ENCODE measurements at regions not wholly inside any gene's neighbourhood (a gene's known extent, or its start where the extent isn't known, plus 50 kb on each side); places are given as distances from the start of the nearest gene placed in this dataset.

- DNase-seq (ENCODE audit: insufficient read length, low spot score): no peak
- TF ChIP-seq POLR2A (IDR thresholded peaks at IDR 0.05; ENCODE audit: low read depth, low read length) (no peak), PAX5 (IDR thresholded peaks at IDR 0.05; ENCODE audit: insufficient read depth, low read length, severe bottlenecking) (no peak), SPI1 (IDR thresholded peaks at IDR 0.05; ENCODE audit: low read depth, low read length) (no peak)
- FAIRE-seq: no peak
Measured at GRCh38 chr15:95663156-95664100, 667.1 kb upstream of the NR2F2 start.

GRCh38 chr15:95664450-95664849 lies 666.0 kb upstream of the NR2F2 start:
- TF ChIP-seq POU2F2 (IDR thresholded peaks at IDR 0.05; ENCODE audit: low read depth, low read length) (no peak), PAX5 (IDR thresholded peaks at IDR 0.05; ENCODE audit: insufficient read depth, low read length, severe bottlenecking) (no peak), POLR2AphosphoS5 (IDR thresholded peaks at IDR 0.05; ENCODE audit: low read depth, low read length) (no peak), POLR2A (IDR thresholded peaks at IDR 0.05; ENCODE audit: low read depth, low read length) (no peak), TAF1 (IDR thresholded peaks at IDR 0.05; ENCODE audit: low read depth, low read length) (no peak), SPI1 (IDR thresholded peaks at IDR 0.05; ENCODE audit: low read depth, low read length) (no peak)
- FAIRE-seq: no peak
- no peak for DNase-seq (ENCODE audit: insufficient read length, low spot score)

- DNase-seq (ENCODE audit: insufficient read length, low spot score): no peak
Measured at GRCh38 chr15:95669146-95669922, 661.2 kb upstream of the NR2F2 start.

GRCh38 chr15:95674031-95674430 lies 656.5 kb upstream of the NR2F2 start:
- TF ChIP-seq PAX5 (IDR thresholded peaks at IDR 0.05; ENCODE audit: insufficient read depth, low read length, severe bottlenecking) (no peak), SPI1 (IDR thresholded peaks at IDR 0.05; ENCODE audit: low read depth, low read length) (no peak), POLR2AphosphoS5 (IDR thresholded peaks at IDR 0.05; ENCODE audit: low read depth, low read length) (no peak)
- DNase-seq (ENCODE audit: insufficient read length, low spot score) (no peak), FAIRE-seq (no peak)

More at GRCh38 chr15:95669146-95669922, 661.2 kb upstream of the NR2F2 start:
- TF ChIP-seq POLR2AphosphoS5 (IDR thresholded peaks at IDR 0.05; ENCODE audit: low read depth, low read length): no peak
- no peak for TF ChIP-seq TAF1 (IDR thresholded peaks at IDR 0.05; ENCODE audit: low read depth, low read length)
- TF ChIP-seq SPI1 (IDR thresholded peaks at IDR 0.05; ENCODE audit: low read depth, low read length): no peak
- no peak for TF ChIP-seq POLR2A (IDR thresholded peaks at IDR 0.05; ENCODE audit: low read depth, low read length)
- no peak for TF ChIP-seq POU2F2 (IDR thresholded peaks at IDR 0.05; ENCODE audit: low read depth, low read length)
- FAIRE-seq: peak; percentile 13

GRCh38 chr15:95676500-95676899 lies 654.0 kb upstream of the NR2F2 start:
- FAIRE-seq: no peak
- TF ChIP-seq POLR2AphosphoS5 (IDR thresholded peaks at IDR 0.05; ENCODE audit: low read depth, low read length): no peak
- DNase-seq (ENCODE audit: insufficient read length, low spot score): no peak

- TF ChIP-seq POLR2AphosphoS5 (IDR thresholded peaks at IDR 0.05; ENCODE audit: low read depth, low read length) (no peak), SPI1 (IDR thresholded peaks at IDR 0.05; ENCODE audit: low read depth, low read length) (no peak), PAX5 (IDR thresholded peaks at IDR 0.05; ENCODE audit: insufficient read depth, low read length, severe bottlenecking) (no peak), POLR2A (IDR thresholded peaks at IDR 0.05; ENCODE audit: low read depth, low read length) (no peak)
- no peak for DNase-seq (ENCODE audit: insufficient read length, low spot score)
- FAIRE-seq: no peak
Measured at GRCh38 chr15:95679847-95680582, 650.5 kb upstream of the NR2F2 start.

- TF ChIP-seq POLR2A (IDR thresholded peaks at IDR 0.05; ENCODE audit: low read depth, low read length) (no peak), SPI1 (IDR thresholded peaks at IDR 0.05; ENCODE audit: low read depth, low read length) (no peak), POU2F2 (IDR thresholded peaks at IDR 0.05; ENCODE audit: low read depth, low read length) (no peak), TAF1 (IDR thresholded peaks at IDR 0.05; ENCODE audit: low read depth, low read length) (no peak), POLR2AphosphoS5 (IDR thresholded peaks at IDR 0.05; ENCODE audit: low read depth, low read length) (no peak), PAX5 (IDR thresholded peaks at IDR 0.05; ENCODE audit: insufficient read depth, low read length, severe bottlenecking) (no peak)
- DNase-seq (ENCODE audit: insufficient read length, low spot score) (no peak), FAIRE-seq (no peak)
Measured at GRCh38 chr15:95680728-95681127, 649.8 kb upstream of the NR2F2 start.

GRCh38 chr15:95681836-95682544 lies 648.5 kb upstream of the NR2F2 start:
- FAIRE-seq (no peak), DNase-seq (ENCODE audit: insufficient read length, low spot score) (no peak)
- TF ChIP-seq POU2F2 (IDR thresholded peaks at IDR 0.05; ENCODE audit: low read depth, low read length): no peak
- TF ChIP-seq PAX5 (IDR thresholded peaks at IDR 0.05; ENCODE audit: insufficient read depth, low read length, severe bottlenecking): no peak

GRCh38 chr15:95684126-95684525 lies 646.4 kb upstream of the NR2F2 start:
- FAIRE-seq (no peak), DNase-seq (ENCODE audit: insufficient read length, low spot score) (no peak)
- no peak for TF ChIP-seq SPI1 (IDR thresholded peaks at IDR 0.05; ENCODE audit: low read depth, low read length)
- TF ChIP-seq PAX5 (IDR thresholded peaks at IDR 0.05; ENCODE audit: insufficient read depth, low read length, severe bottlenecking): no peak
- TF ChIP-seq POLR2A (IDR thresholded peaks at IDR 0.05; ENCODE audit: low read depth, low read length): no peak
- no peak for TF ChIP-seq POU2F2 (IDR thresholded peaks at IDR 0.05; ENCODE audit: low read depth, low read length)

Measured in GM12891 (cell line).